Anterior cingulate cortex (tissue), 58 donors: ENCODE measurements at regions not wholly inside any gene's neighbourhood (a gene's known extent, or its start where the extent isn't known, plus 50 kb on each side); places are given as distances from the start of the nearest gene placed in this dataset.

Experiments
- DNase-seq, 58 donors: peaks; one replicate each; lab custom pipeline; 2025; lab: John Stamatoyannopoulos, UW

- DNase-seq, result no peak
These were observed 57.3 kb downstream of the EVX1 start for GRCh38 chr7:27299861-27300260.

GRCh38 chr7:27300421-27300820 is 57.8 kb downstream of the EVX1 start:
- DNase-seq, result no peak

GRCh38 chr7:27302590-27302989 is 60.0 kb downstream of the EVX1 start:
- no peak for DNase-seq

GRCh38 chr7:27303026-27303425 is 60.4 kb downstream of the EVX1 start:
- DNase-seq, result no peak

GRCh38 chr7:27305854-27306253 is 63.3 kb downstream of the EVX1 start:
- DNase-seq, result no peak

- no peak for DNase-seq
These were observed 70.2 kb downstream of the EVX1 start for GRCh38 chr7:27312820-27313219.

- DNase-seq, result no peak
These were observed 71.5 kb downstream of the EVX1 start for GRCh38 chr7:27314111-27314510.

GRCh38 chr7:27315066-27315465 is 72.5 kb downstream of the EVX1 start:
- no peak for DNase-seq

GRCh38 chr7:27316311-27316710 is 73.7 kb downstream of the EVX1 start:
- DNase-seq, result no peak

GRCh38 chr7:27324246-27324645 is 81.6 kb downstream of the EVX1 start:
- no peak for DNase-seq

GRCh38 chr7:27329909-27330308 is 87.3 kb downstream of the EVX1 start:
- no peak for DNase-seq

- DNase-seq, result peak in 1 of 58 donors; percentile 0
These were observed 96.9 kb downstream of the EVX1 start for GRCh38 chr7:27339478-27339877.

- DNase-seq, result no peak
These were observed 101.9 kb downstream of the EVX1 start for GRCh38 chr7:27344471-27344870.

- no peak for DNase-seq
These were observed 102.7 kb downstream of the EVX1 start for GRCh38 chr7:27345164-27345887.

GRCh38 chr7:27345997-27346396 is 103.4 kb downstream of the EVX1 start:
- no peak for DNase-seq

- peak in 6 of 58 donors; percentile 3 to 43 (median 4) for DNase-seq
These were observed 104.1 kb downstream of the EVX1 start for GRCh38 chr7:27346531-27347275.

- DNase-seq, result peak in 1 of 58 donors; percentile 27
These were observed 104.7 kb downstream of the EVX1 start for GRCh38 chr7:27347276-27347640.

GRCh38 chr7:27349621-27350020 is 107.0 kb downstream of the EVX1 start:
- DNase-seq, result no peak

- DNase-seq, result no peak
These were observed 108.5 kb downstream of the EVX1 start for GRCh38 chr7:27351137-27351536.

- DNase-seq, result no peak
These were observed 109.2 kb downstream of the EVX1 start for GRCh38 chr7:27351786-27352185.

GRCh38 chr7:27359181-27360125 is 116.9 kb downstream of the EVX1 start:
- DNase-seq, result no peak
